Hematopoietic multipotent progenitor cell (in vitro differentiated cells): ENCODE measurements at regions not wholly inside any gene's neighbourhood (a gene's known extent, or its start where the extent isn't known, plus 50 kb on each side); places are given as distances from the start of the nearest gene placed in this dataset.
"Not testable (repeated sequence)": the region's sequence is repeated elsewhere in the genome, so short reads cannot be mapped to it uniquely, and the experiment has no call there.

Source experiments
- DNase-seq, 3 donors: peaks; one replicate each; pipeline ENCODE4 v3.0.0-alpha.2; 2011 to 2015; ENCODE audit warnings: low read depth in 2 of 3, low spot score in 2 of 3

DNA sequence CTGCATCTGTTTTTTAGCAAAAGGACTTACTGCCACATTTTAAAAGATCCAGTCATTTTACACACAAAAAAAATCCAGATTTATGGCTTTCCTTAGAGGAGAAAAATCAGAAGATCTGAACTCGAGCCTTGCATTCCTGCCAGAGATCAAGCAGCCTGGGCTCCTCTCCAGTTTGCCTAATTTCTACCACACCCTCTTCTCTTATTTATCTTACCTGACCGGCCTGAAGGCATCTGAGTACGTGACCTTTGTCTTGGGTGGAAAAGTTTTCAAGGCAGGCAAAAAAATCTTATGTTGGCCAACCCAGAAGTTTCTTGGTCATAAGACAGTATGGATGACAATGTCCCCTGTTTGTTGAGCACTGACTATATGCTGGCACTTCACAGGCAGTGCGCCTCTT lies 60.3 kb downstream of the CHRD start:
- DNase-seq, result no peak

- peak in 1 of 3 donors; percentile 9 for DNase-seq
These were observed 61.5 kb downstream of the CHRD start for GRCh38 chr3:184441202-184441900.

- DNase-seq, result no peak
These were observed 63.5 kb downstream of the CHRD start for GRCh38 chr3:184443364-184443763.

- DNase-seq, result no peak
These were observed 64.0 kb downstream of the CHRD start for GRCh38 chr3:184443831-184444230.

DNA sequence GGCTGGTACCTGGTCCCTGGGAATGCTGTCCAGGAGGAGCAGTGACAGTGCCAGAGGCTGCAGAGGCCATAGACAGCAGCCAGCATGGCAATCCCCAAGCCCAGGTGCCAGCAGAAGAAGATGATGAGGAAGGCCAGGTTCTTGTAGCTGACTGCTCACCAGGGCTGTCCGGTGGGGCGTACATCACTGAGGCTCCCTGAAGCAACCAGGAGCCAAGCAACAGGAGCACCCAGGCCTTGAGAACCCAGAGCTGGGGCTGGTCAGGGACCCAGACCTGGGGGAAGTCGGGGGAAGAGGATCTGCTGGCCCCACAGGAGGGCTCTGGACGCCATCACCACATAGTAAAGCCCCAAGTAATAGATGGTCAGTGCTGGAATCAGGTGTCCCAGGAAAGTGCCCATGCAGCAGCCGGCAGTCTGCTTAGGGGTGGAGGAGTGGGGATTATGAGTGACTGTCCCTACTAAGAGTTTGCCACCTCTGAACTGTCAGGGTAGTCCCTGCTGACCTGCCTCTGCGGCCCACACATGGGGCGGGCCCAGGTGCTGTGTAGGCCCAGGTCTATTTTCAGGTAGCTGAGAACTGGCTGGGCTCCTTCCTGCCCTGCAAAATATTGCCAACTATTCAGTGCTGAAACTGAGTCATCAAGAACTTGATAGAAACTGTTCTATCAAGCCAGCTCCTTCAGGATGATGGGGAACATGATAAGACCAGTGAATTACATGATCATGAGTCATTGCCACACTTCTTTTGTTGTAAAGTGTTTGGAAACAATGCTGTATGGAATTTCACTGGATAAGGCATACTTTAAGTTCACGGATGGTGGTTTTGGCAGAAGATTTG lies 68.7 kb downstream of the CHRD start:
- DNase-seq, result no peak

DNA sequence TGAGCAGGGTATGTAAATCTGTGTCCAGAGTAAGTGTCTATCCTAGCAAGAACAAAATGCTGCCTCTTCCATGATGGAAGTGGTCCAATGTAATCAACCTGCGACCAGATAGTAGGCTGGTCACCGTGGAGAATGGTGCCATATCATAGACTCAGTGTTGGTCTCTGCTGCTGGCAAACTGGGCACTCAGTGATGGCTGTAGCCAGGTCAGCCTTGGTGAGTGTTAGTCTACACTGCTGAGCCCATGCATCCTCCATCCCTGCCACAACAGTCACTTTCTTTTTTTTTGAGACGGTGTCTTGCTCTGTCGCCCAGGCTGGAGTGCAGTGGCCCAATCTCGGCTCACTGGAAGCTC lies 69.3 kb downstream of the CHRD start:
- no peak for DNase-seq

GRCh38 chr3:184450547-184450946 lies 70.7 kb downstream of the CHRD start:
- DNase-seq, result no peak

- DNase-seq, result no peak
These were observed 73.4 kb downstream of the CHRD start for GRCh38 chr3:184453296-184453695.

GRCh38 chr3:184455991-184456390 lies 76.1 kb downstream of the CHRD start:
- no peak for DNase-seq

DNA sequence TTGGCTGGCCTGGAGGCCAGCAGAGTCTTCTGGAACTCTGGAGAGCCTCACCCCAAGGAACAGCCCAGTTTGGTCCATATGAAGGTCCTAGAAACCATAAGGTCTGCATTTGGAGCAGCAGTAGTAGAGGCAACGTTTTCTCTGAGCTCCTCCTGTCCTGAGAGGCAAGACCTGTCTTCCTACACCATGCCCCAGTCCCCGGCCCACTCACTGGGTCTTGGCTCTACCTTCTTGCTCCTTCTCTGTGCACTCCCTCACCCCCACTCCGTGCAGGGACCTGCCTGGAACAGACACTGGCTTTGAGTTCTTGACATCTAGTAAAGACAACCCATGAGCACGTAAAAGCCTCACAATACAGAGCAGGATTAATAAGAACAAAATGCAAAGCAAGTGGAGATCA lies 76.6 kb downstream of the CHRD start:
- DNase-seq, result no peak

DNA sequence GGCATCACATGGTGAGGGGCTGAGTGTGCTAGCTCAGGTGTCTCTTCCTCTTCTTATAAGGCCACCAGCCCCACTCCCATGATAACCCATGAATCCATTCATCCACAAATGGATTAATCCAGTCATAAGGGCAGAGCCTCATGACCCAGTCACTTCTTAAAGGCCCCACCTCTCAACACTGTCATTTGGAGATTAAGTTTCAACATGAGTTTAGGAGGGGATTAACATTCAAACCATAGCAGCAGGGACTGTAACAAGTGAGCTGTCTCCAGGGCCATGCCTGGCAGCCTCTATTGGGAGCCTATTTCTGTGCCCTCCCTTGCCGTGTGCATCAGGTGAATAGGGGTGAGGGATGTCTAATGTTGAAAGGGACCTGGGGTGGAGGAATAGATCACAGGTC lies 77.5 kb downstream of the CHRD start:
- DNase-seq, result no peak

GRCh38 chr3:184457784-184458377 lies 78.0 kb downstream of the CHRD start:
- not testable (repeated sequence) for DNase-seq

DNA sequence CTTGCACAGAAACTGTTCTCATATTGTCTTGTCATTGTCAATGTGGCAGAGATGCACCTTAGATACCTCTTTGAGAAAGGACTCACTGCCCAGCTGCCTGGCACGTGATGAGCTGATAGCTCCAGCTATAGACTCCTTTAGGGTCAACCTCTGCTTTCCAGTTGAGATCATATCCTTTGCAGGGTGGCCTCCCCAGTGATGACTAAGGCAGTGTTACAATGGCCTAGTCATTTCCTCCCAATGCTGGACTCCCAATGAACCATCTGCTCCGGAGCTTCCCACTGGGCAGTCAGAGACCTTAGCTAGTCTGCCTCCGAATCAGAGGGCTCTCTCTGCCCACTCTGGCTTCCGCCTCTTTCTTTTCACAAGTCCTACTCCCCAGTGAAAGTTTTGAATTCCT lies 79.5 kb downstream of the CHRD start:
- no peak for DNase-seq

DNA sequence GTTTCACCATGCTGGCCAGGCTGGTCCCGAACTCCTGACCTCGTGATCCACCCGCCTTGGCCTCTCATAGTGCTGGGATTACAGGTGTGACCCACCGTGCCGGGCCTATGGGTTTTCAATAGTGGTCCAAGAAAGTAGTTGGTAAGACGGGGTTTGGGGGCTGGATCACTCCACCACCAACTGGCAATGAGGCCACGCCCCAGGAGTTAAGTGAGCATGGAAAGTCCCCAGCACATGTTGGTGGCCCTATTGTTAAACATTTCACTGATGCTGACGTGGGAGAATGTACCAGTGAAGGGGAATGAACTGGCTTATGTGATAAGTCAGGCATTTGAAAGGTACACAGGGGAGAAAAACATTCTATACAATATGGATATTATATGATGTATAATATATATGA lies 80.4 kb downstream of the CHRD start:
- no peak for DNase-seq

DNA sequence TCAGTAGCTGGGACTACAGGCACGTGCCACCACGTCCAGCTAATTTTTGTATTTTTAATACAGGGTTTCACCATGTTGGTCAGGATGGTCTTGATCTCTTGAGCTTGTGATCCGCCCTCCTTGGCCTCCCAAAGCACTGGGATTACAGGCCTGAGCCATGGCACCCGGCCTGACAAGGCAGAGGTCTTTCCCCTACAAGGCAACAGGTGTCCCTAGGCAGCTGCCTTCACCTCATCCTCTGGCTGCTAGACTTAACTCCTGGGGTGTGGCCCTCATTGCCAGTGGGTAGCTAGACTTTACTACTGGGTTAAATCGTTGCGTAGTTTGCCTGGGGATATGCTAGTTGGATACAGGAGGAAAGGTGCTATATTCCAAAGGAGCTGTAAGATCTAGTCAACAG lies 81.4 kb downstream of the CHRD start:
- DNase-seq, result no peak

DNA sequence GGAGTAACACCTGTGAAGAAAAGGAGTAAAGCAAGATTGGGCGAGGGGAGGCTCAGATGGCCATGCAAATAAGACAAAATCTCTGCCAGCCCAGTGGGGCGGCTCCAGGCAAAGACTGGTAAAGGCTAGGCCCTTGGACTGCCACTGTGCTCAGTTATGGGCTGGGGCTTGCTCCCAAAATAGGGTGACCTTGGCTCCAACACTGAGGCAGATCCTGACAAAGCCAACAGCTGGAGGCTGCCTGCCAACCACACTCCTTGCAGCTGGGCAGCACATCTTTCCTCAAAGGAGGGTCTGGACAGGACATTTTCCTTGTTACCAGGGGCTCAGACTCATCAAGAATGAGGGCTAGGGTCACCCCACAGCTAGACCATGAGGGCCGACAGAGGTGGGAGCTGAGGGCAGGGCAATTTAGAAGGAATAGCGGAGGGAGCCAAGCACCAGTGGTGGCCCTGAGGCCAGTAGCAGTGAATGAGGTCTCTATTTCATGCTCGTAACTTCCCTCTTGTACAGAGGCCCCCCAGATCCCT lies 86.1 kb downstream of the CHRD start:
- no peak for DNase-seq

DNA sequence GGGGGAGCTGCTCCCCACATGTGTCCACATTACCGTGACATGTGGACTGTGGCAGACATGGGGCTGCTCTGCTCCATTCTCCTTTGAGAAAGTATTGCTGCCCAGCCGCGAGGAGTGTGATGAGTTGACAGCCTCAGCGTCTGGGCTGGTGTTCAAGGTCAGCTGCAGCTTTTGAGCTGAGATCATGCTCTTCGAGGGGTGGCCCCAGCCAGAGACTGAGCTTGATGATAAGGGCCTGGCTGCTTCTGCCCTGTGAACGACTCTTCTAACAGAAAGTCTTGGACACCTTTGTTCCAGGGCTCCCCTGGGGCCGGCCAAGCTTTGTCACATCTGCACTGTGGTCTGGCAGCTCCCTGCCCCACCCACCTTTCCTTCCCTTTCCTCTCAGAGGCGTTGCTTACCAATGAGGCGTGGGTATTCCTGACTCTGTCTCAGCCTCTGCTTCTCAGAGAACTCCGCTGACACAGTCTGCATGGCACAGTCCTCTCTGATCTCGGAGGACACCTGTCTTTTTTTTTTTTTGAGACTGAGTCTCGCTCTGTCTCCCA lies 86.6 kb downstream of the CHRD start:
- peak in 2 of 3 donors; percentile 26 to 40 for DNase-seq

GRCh38 chr3:184467171-184467570 lies 87.3 kb downstream of the CHRD start:
- no peak for DNase-seq

DNA sequence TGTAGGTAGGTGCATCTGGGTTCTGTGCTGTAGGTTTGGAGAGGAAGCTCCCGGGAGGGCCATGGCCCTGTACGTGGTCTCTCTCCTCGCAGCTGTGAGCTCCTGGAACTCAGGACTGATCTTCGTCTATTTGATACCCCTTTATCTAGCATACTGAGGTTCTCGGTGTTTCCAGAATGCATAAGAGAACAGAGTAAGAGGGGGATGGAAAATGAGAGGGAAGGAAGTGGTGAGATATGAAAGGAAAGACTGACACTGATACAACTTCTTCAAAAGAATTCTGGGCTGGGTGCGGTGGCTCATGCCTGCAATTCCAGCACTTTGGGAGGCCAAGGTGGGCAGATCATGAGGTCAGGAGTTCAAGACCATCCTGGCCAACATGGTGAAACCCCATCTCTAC lies 90.7 kb downstream of the CHRD start:
- peak in 2 of 3 donors; percentile 17 to 50 for DNase-seq

DNA sequence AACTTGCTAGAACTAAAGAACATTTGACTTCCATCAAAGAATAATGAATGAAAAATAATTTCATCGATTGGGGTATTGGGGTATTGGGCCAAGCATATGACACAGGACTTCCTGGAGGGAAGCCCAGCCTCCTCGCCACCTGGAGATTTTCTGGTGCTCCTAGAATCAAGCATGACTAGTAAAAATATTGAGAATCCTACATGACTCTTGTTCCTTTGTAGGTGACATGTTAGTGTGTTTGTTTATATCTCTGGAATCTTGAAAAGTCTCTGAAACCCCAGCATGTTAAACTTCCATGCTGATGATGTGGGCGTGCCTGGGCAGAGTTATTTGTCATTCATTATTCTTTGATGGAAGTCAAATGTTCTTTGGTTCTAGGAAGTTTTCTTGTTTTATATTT lies 90.1 kb upstream of the EPHB3 start:
- DNase-seq, result no peak

GRCh38 chr3:184472723-184473428 lies 88.7 kb upstream of the EPHB3 start:
- peak in 2 of 3 donors; percentile 98 to 99 for DNase-seq
